Vagina (tissue), 2 donors: ENCODE measurements at regions not wholly inside any gene's neighbourhood (a gene's known extent, or its start where the extent isn't known, plus 50 kb on each side); places are given as distances from the start of the nearest gene placed in this dataset.

Experiments
- CTCF ChIP-seq, 3 experiments: fragments of 450-650 bp in 2 of 3; fragments of 200-600 bp in 1 of 3; sonication (generic) in 1 of 3; IDR thresholded peaks; one replicate each; pipeline ENCODE4 v1.5.1; 2017 to 2019; ENCODE audit warnings: antibody characterized with exemption in 3 of 3, mild to moderate bottlenecking in 2 of 3, moderate library complexity in 2 of 3
- POLR2A ChIP-seq, 2 donors: fragments of 450-650 bp; IDR thresholded peaks; one replicate each; pipeline ENCODE4 v1.6.1; 2017; ENCODE audit warnings: antibody characterized with exemption in 2 of 2, mild to moderate bottlenecking in 2 of 2, moderate library complexity in 2 of 2

DNA sequence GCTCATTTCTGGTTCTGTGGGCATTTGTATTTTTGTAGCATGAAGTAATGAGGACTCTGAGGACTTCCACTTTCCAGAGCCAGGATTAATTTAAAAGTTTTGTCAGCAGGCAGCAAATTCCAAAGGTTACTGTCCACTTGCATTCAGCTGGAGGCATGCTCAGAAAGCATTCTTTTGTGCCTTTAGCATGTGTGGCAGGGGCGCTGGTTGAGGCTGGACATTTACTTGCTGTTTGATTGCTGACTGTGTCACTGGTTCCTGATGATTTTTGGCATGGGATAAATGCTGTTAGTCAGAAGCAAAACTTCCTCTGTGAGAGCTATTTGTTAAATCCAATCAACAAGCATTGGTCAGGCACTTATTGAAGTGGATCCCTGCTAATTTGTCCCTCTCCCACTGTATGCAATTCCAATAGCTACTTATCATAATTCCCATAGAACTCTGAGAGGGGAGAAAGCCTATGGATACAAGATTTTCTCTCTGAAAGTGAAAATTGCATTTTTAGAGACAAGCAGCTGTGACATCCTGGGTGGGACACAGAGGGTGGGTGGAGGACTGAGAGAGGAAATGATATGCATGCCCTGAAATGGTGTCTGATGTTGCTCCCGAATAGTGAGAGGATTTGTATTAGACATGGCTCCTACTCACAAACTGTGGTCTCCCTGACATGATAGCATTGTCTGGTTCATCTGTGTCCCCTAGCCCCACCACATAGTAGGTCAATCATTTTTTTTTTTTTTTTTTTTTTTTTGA, 161.2 kb upstream of the WDR11 start:
- TF ChIP-seq CTCF (IDR thresholded peaks at IDR 0.05): no peak
- no peak for TF ChIP-seq POLR2A (IDR thresholded peaks at IDR 0.05)
